ENCODE measurements at regions not wholly inside any gene's neighbourhood (a gene's known extent, or its start where the extent isn't known, plus 50 kb on each side); places are given as distances from the start of the nearest gene placed in this dataset.

- no peak for TF ChIP-seq CTCF (conservative IDR thresholded peaks at IDR 0.05; ENCODE audit: low read length)
- no peak for TF ChIP-seq EZH2phosphoT487 (IDR thresholded peaks at IDR 0.05; ENCODE audit: borderline replicate concordance, low read depth, low read length)
Measured at GRCh38 chr2:2719781-2720180, 388.7 kb upstream of the MYT1L start.
